Sigmoid colon (tissue), 6 donors: ENCODE measurements at regions not wholly inside any gene's neighbourhood (a gene's known extent, or its start where the extent isn't known, plus 50 kb on each side); places are given as distances from the start of the nearest gene placed in this dataset.
"Not testable (repeated sequence)": the region's sequence is repeated elsewhere in the genome, so short reads cannot be mapped to it uniquely, and the experiment has no call there.

Experiments used
- DNase-seq: peaks from one replicate; pipeline ENCODE4 v3.0.0-alpha.2; 2019
- H3K27ac ChIP-seq, 4 donors: fragments of 200-600 bp; sonication (generic); one replicate each; pipeline ENCODE4 v1.5.1; 2016 to 2019; ENCODE audit warnings: mild to moderate bottlenecking in 1 of 4
- H3K27me3 ChIP-seq, 3 donors: fragments of 200-600 bp; sonication (generic); one replicate each; pipeline ENCODE4 v1.5.1; 2019; ENCODE audit warnings: mild to moderate bottlenecking in 1 of 3
- H3K36me3 ChIP-seq, 4 donors: fragments of 200-600 bp; sonication (generic); one replicate each; pipeline ENCODE4 v1.5.1; 2016 to 2019
- H3K4me1 ChIP-seq, 4 donors: fragments of 200-600 bp; sonication (generic); one replicate each; pipeline ENCODE4 v1.5.1; 2017 to 2019
- H3K4me3 ChIP-seq, 4 donors: fragments of 200-600 bp; sonication (generic); one replicate each; pipeline ENCODE4 v1.5.1; 2017 to 2019; ENCODE audit warnings: mild to moderate bottlenecking in 2 of 4, moderate library complexity in 1 of 4
- H3K9me3 ChIP-seq, 4 donors: fragments of 200-600 bp in 3 of 4; sonication (generic) in 3 of 4; one replicate each; pipeline versions ENCODE4 v1.5.1 to v1.6.1; 2013 to 2019
- EP300 ChIP-seq, 4 donors: sonication (generic); formaldehyde crosslinking; IDR thresholded peaks; one replicate each; pipeline ENCODE4 v1.6.1; 2017; ENCODE audit warnings: antibody characterized with exemption in 4 of 4
- POLR2A ChIP-seq, 2 donors: fragments of 450-650 bp; IDR thresholded peaks; one replicate each; pipeline ENCODE4 v1.6.1; 2016; ENCODE audit warnings: antibody characterized with exemption in 2 of 2, mild to moderate bottlenecking in 2 of 2, moderate library complexity in 2 of 2
- POLR2AphosphoS5 ChIP-seq, 4 donors: sonication (generic); formaldehyde crosslinking; IDR thresholded peaks; one replicate each; pipeline ENCODE4 v1.6.1; 2017; ENCODE audit warnings: antibody characterized with exemption in 4 of 4
- WGBS, 2 donors: extraction: QIAGEN DNeasy Blood & Tissue Kit; methylation state at CpG; one replicate each; pipeline ENCODE4 v1.1.7; 2013; 5-methylcytosine and 5-hydroxymethylcytosine counted together
- intact Hi-C: fragments of 100-400 bp; cut with DNase I; formaldehyde crosslinking; loops from one replicate; pipeline ENCODE4 v1.15.1; 2023
- TF ChIP-seq, protein P1 (sequence below), 4 experiments: fragments of 450-650 bp in 3 of 4; fragments of 200-600 bp in 1 of 4; IDR thresholded peaks; one replicate each; pipeline ENCODE4 v1.5.1; 2016 to 2019; ENCODE audit warnings: antibody characterized with exemption in 4 of 4, mild to moderate bottlenecking in 3 of 4, moderate library complexity in 2 of 4
- donor health status: healthy with polysubstance abuse.
- donor health status: healthy.

GRCh38 chr3:124147429-124147828 lies 155.5 kb upstream of the ROPN1 start:
- Histone ChIP-seq H3K27me3 (no peaks in the 10 kb centered on the region), H3K4me3 (no peak overlapping the region), H3K36me3 (no peaks in the 10 kb centered on the region), H3K4me1 (no peaks in the 10 kb centered on the region), H3K9me3 (no peaks in the 10 kb centered on the region), H3K27ac (no peak overlapping the region)
- intact Hi-C loops, result no loop called here
- TF ChIP-seq POLR2A (IDR thresholded peaks at IDR 0.05) (no peak), EP300 (IDR thresholded peaks at IDR 0.05) (no peak), POLR2AphosphoS5 (IDR thresholded peaks at IDR 0.05) (no peak)
- TF ChIP-seq, protein P1, sequence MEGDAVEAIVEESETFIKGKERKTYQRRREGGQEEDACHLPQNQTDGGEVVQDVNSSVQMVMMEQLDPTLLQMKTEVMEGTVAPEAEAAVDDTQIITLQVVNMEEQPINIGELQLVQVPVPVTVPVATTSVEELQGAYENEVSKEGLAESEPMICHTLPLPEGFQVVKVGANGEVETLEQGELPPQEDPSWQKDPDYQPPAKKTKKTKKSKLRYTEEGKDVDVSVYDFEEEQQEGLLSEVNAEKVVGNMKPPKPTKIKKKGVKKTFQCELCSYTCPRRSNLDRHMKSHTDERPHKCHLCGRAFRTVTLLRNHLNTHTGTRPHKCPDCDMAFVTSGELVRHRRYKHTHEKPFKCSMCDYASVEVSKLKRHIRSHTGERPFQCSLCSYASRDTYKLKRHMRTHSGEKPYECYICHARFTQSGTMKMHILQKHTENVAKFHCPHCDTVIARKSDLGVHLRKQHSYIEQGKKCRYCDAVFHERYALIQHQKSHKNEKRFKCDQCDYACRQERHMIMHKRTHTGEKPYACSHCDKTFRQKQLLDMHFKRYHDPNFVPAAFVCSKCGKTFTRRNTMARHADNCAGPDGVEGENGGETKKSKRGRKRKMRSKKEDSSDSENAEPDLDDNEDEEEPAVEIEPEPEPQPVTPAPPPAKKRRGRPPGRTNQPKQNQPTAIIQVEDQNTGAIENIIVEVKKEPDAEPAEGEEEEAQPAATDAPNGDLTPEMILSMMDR (IDR thresholded peaks at IDR 0.05), result no peak
- DNase-seq, result no peak

GRCh38 chr3:124147946-124148345 lies 156.0 kb upstream of the ROPN1 start:
- TF ChIP-seq POLR2AphosphoS5 (IDR thresholded peaks at IDR 0.05) (no peak), POLR2A (IDR thresholded peaks at IDR 0.05) (no peak), EP300 (IDR thresholded peaks at IDR 0.05) (no peak)
- TF ChIP-seq, protein P1 (IDR thresholded peaks at IDR 0.05), result no peak
- Histone ChIP-seq H3K9me3 (no peaks in the 10 kb centered on the region), H3K27me3 (no peaks in the 10 kb centered on the region), H3K27ac (no peak overlapping the region), H3K4me3 (no peak overlapping the region), H3K36me3 (no peaks in the 10 kb centered on the region), H3K4me1 (no peaks in the 10 kb centered on the region)
- intact Hi-C loops, result no loop called here
- no peak for DNase-seq
- WGBS, 2 donors, result 90 to 95% methylated on average over 2 of the region's 2 CpGs

DNA sequence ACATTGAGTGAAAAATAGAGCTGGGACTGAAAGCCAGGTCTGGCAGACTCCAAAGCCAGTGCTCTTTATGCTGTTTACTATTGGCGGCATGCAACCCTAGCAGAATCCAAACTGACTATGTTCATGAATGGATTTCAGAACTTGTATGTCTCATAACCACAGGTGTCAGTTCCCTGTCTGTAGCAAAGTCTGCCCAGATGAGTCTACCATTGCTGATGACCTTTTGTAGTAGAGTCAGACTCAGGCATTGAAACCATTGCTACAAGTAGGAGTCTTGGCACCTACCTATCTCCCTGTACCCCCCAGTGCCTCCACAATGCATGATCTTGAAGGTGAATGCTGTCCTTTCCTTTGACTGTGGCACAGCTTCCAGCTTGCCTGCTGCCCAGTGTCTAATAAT lies 157.2 kb upstream of the ROPN1 start:
- Histone ChIP-seq H3K27me3 (no peaks in the 10 kb centered on the region), H3K4me1 (no peaks in the 10 kb centered on the region), H3K36me3 (no peaks in the 10 kb centered on the region), H3K9me3 (no peaks in the 10 kb centered on the region), H3K27ac (no peak overlapping the region), H3K4me3 (no peak overlapping the region)
- WGBS, 2 donors, result 90 to 96% methylated on average over 1 of the region's 1 CpG
- intact Hi-C loops, result no loop called here
- TF ChIP-seq EP300 (IDR thresholded peaks at IDR 0.05) (no peak), POLR2A (IDR thresholded peaks at IDR 0.05) (no peak), POLR2AphosphoS5 (IDR thresholded peaks at IDR 0.05) (no peak)
- TF ChIP-seq, protein P1 (IDR thresholded peaks at IDR 0.05), result no peak
- no peak for DNase-seq

DNA sequence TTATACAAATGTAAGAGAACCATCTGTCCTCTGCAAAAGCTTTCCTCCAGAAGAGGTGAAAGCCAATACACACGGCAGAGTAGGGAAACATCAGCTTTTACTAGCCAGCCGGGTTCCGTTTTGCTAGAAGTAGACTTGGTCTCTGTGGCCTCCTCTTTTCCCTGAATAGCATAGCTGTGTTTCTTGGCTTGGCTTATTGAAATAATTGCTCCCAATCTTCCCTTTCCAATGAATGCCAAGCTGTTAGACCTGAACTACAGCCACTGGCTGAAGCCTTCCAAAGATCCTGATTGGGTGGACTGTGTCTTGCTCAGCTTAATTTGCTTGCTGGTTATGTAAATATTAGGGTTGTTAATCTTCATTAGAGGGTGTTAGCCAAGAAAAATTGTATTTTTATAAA lies 157.8 kb upstream of the ROPN1 start:
- intact Hi-C loops, result no loop called here

DNA sequence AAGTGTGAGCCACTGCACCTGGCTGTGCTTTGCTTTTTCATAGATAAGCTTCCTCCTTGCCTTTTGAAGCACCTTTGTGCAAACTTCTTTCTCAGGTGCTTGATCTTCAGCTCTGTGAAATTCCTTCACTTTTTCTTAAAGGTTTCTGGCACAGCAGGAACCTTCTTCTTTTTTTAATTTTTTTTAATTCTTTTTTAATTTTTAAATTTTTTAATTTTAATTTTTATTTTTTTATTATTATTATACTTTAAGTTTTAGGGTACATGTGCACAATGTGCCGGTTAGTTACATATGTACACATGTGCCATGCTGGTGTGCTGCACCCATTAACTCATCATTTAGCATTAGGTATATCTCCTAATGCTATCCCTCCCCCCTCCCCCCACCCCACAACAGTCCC lies 161.0 kb upstream of the ROPN1 start:
- 94 to 97% methylated on average over 1 of the region's 1 CpG for WGBS, 2 donors
- DNase-seq, intact Hi-C loops, H3K27ac ChIP-seq, H3K4me3 ChIP-seq, H3K9me3 ChIP-seq, H3K36me3 ChIP-seq, H3K27me3 ChIP-seq: not testable (repeated sequence)
- H3K4me1 ChIP-seq, result peaks cover 0 to 14% (median 10%) of the 10 kb centered on the region in 4 donors

More for the DNA sequence above, 157.8 kb upstream of the ROPN1 start:
- Histone ChIP-seq H3K4me1 (no peaks in the 10 kb centered on the region), H3K4me3 (no peak overlapping the region), H3K9me3 (no peaks in the 10 kb centered on the region), H3K27ac (no peak overlapping the region), H3K36me3 (no peaks in the 10 kb centered on the region), H3K27me3 (no peaks in the 10 kb centered on the region)
- TF ChIP-seq, protein P1 (IDR thresholded peaks at IDR 0.05), result no peak
- TF ChIP-seq POLR2A (IDR thresholded peaks at IDR 0.05) (no peak), EP300 (IDR thresholded peaks at IDR 0.05) (no peak), POLR2AphosphoS5 (IDR thresholded peaks at IDR 0.05) (no peak)
- WGBS, 2 donors, result 81 to 89% methylated on average over 3 of the region's 3 CpGs
- DNase-seq, result no peak
